Endothelial cell (in vitro differentiated cells): ENCODE measurements at regions not wholly inside any gene's neighbourhood (a gene's known extent, or its start where the extent isn't known, plus 50 kb on each side); places are given as distances from the start of the nearest gene placed in this dataset.
A peak's percentile ranks its signal among the peaks of the same experiment; 100 is the strongest.
"Not testable (repeated sequence)": the region's sequence is repeated elsewhere in the genome, so short reads cannot be mapped to it uniquely, and the experiment has no call there.

Experiments
- DNase-seq: peaks from one replicate; pipeline ENCODE4 v3.0.0; 2021; ENCODE audit warnings: low spot score
- H3K27ac Mint-ChIP-seq: one replicate; pipeline ENCODE4 v1.8.0; 2021; ENCODE audit warnings: mixed read lengths, inconsistent platforms; ENCODE audit not compliant: unreplicated experiment
- H3K27me3 Mint-ChIP-seq: one replicate; pipeline ENCODE4 v1.8.0; 2021; ENCODE audit warnings: mild to moderate bottlenecking, moderate library complexity, mixed read lengths, inconsistent platforms; ENCODE audit not compliant: unreplicated experiment
- H3K36me3 Mint-ChIP-seq: one replicate; pipeline ENCODE4 v1.8.0; 2021; ENCODE audit warnings: mild to moderate bottlenecking, low read depth, mixed read lengths, inconsistent platforms; ENCODE audit not compliant: unreplicated experiment
- H3K4me1 Mint-ChIP-seq: one replicate; pipeline ENCODE4 v1.8.0; 2021; ENCODE audit warnings: mild to moderate bottlenecking, mixed read lengths, inconsistent platforms; ENCODE audit not compliant: unreplicated experiment
- H3K4me3 Mint-ChIP-seq: one replicate; pipeline ENCODE4 v1.8.0; 2021; ENCODE audit warnings: mild to moderate bottlenecking, mixed read lengths, inconsistent platforms; ENCODE audit not compliant: unreplicated experiment
- H3K9me3 Mint-ChIP-seq: one replicate; pipeline ENCODE4 v1.8.0; 2021; ENCODE audit warnings: mixed read lengths, inconsistent platforms; ENCODE audit not compliant: unreplicated experiment
- CTCF ChIP-seq: fragments of 200-600 bp; sonication (generic); IDR thresholded peaks from one replicate; pipeline ENCODE4 v1.5.0; 2021; ENCODE audit warnings: antibody characterized with exemption; ENCODE audit not compliant: unreplicated experiment

- Mint-ChIP-seq H3K4me3 (no peak overlapping the region), H3K27me3 (no peaks in the 10 kb centered on the region), H3K36me3 (no peaks in the 10 kb centered on the region), H3K27ac (no peak overlapping the region), H3K4me1 (no peaks in the 10 kb centered on the region), H3K9me3 (no peaks in the 10 kb centered on the region)
- no peak for DNase-seq
- no peak for TF ChIP-seq CTCF
Measured at GRCh38 chr14:40981247-40981646, 625.4 kb upstream of the LRFN5 start.

- H3K27me3 Mint-ChIP-seq, DNase-seq, H3K9me3 Mint-ChIP-seq, H3K4me1 Mint-ChIP-seq, H3K27ac Mint-ChIP-seq: not testable (repeated sequence)
- H3K4me3 Mint-ChIP-seq, result peak overlapping the region; percentile 69
- H3K36me3 Mint-ChIP-seq, result peaks cover 22% of the 10 kb centered on the region
Measured at GRCh38 chr14:40960257-40960656, 646.4 kb upstream of the LRFN5 start.

- peaks cover 19% of the 10 kb centered on the region for H3K36me3 Mint-ChIP-seq
- H3K27me3 Mint-ChIP-seq, result peaks cover 6% of the 10 kb centered on the region
- TF ChIP-seq CTCF, result no peak
- peak overlapping the region; percentile 96 for H3K27ac Mint-ChIP-seq
- peak overlapping the region; percentile 92 for H3K4me3 Mint-ChIP-seq
- H3K4me1 Mint-ChIP-seq, result no peaks in the 10 kb centered on the region
- H3K9me3 Mint-ChIP-seq, result peaks cover 3% of the 10 kb centered on the region
- no peak for DNase-seq
Measured at GRCh38 chr14:40955131-40955505, 651.6 kb upstream of the LRFN5 start.

GRCh38 chr14:40954448-40955130 lies 652.1 kb upstream of the LRFN5 start:
- Mint-ChIP-seq H3K36me3 (peaks cover 14% of the 10 kb centered on the region), H3K27ac (peak overlapping the region; percentile 96), H3K4me3 (peak overlapping the region; percentile 92)
- H3K27me3 Mint-ChIP-seq, H3K9me3 Mint-ChIP-seq, H3K4me1 Mint-ChIP-seq: not testable (repeated sequence)
- peak; percentile 4 for DNase-seq

GRCh38 chr14:40944521-40944920 lies 662.2 kb upstream of the LRFN5 start:
- no peaks in the 10 kb centered on the region for H3K36me3 Mint-ChIP-seq
- H3K4me3 Mint-ChIP-seq, result no peak overlapping the region
- no peak overlapping the region for H3K27ac Mint-ChIP-seq
- DNase-seq, result no peak
- H3K9me3 Mint-ChIP-seq, result peaks cover 4% of the 10 kb centered on the region
- no peak for TF ChIP-seq CTCF
- no peaks in the 10 kb centered on the region for H3K27me3 Mint-ChIP-seq
- H3K4me1 Mint-ChIP-seq, result no peaks in the 10 kb centered on the region

GRCh38 chr14:40936861-40937260 lies 669.8 kb upstream of the LRFN5 start:
- H3K4me1 Mint-ChIP-seq, result no peaks in the 10 kb centered on the region
- H3K4me3 Mint-ChIP-seq, result no peak overlapping the region
- no peaks in the 10 kb centered on the region for H3K9me3 Mint-ChIP-seq
- no peak for DNase-seq
- H3K27ac Mint-ChIP-seq, result no peak overlapping the region
- no peak for TF ChIP-seq CTCF
- no peaks in the 10 kb centered on the region for H3K36me3 Mint-ChIP-seq
- no peaks in the 10 kb centered on the region for H3K27me3 Mint-ChIP-seq
